A673 (cell line): ENCODE measurements at regions not wholly inside any gene's neighbourhood (a gene's known extent, or its start where the extent isn't known, plus 50 kb on each side); places are given as distances from the start of the nearest gene placed in this dataset.

ENCODE experiments used
- BruUV-seq: library from RNA; stranded (reverse); fragments of 400-500 nt; replicated peaks from 2 replicates; lab custom pipeline; 2021; lab: Mats Ljungman, UMichigan
- CTCF ChIA-PET: fragments of 300-600 bp; sonication (Branson Sonifier 250); formaldehyde crosslinking; loops from one replicate; lab custom pipeline; 2022; ENCODE audit warnings: antibody characterized with exemption; lab: Charles Lee
- POLR2A ChIA-PET: fragments of 300-600 bp; sonication (Branson Sonifier 250); formaldehyde crosslinking; loops from one replicate; lab custom pipeline; 2022; ENCODE audit warnings: antibody characterized with exemption; ENCODE audit not compliant: low non-redundant PET; lab: Charles Lee
- DNase-seq: peaks from one replicate; pipeline ENCODE4 v3.0.0-alpha.2; 2015; ENCODE audit warnings: low spot score
- H3K27ac ChIP-seq: fragments of 200-600 bp; sonication (generic); 2 replicates; pipeline ENCODE4 v1.5.1; 2016; ENCODE audit warnings: mixed run types, low read depth, mild to moderate bottlenecking, mixed read lengths, antibody characterized with exemption, low read length; ENCODE audit not compliant: poor library complexity, severe bottlenecking
- H3K27me3 ChIP-seq: fragments of 200-600 bp; sonication (generic); replicated peaks from 2 replicates; pipeline ENCODE4 v1.6.1; 2017; ENCODE audit warnings: mixed run types, low read depth, mild to moderate bottlenecking, mixed read lengths, antibody characterized with exemption, low read length; ENCODE audit not compliant: insufficient read depth, poor library complexity
- H3K36me3 ChIP-seq: fragments of 200-600 bp; sonication (generic); 2 replicates; pipeline ENCODE4 v1.6.1; 2016; ENCODE audit warnings: mixed run types, mild to moderate bottlenecking, mixed read lengths, antibody characterized with exemption, low read length; ENCODE audit not compliant: insufficient read depth, poor library complexity, severe bottlenecking
- H3K4me1 ChIP-seq: fragments of 200-600 bp; sonication (generic); 2 replicates; pipeline ENCODE4 v1.6.1; 2017; ENCODE audit warnings: mixed run types, mild to moderate bottlenecking, mixed read lengths, antibody characterized with exemption, low read length; ENCODE audit not compliant: insufficient read depth, poor library complexity, severe bottlenecking
- H3K4me3 ChIP-seq: fragments of 200-600 bp; sonication (generic); 2 replicates; pipeline ENCODE4 v1.5.1; 2016; ENCODE audit warnings: low read depth, mixed run types, mild to moderate bottlenecking, mixed read lengths, low read length; ENCODE audit not compliant: poor library complexity, severe bottlenecking
- H3K9me3 ChIP-seq: fragments of 200-600 bp; sonication (generic); 2 replicates; pipeline ENCODE4 v1.6.1; 2016; ENCODE audit warnings: mixed run types, low read depth, mild to moderate bottlenecking, mixed read lengths, antibody characterized with exemption, low read length; ENCODE audit not compliant: poor library complexity, severe bottlenecking
- EZH2 ChIP-seq: fragments of 200-600 bp; sonication (generic); IDR thresholded peaks from 2 replicates; pipeline ENCODE4 v1.6.1; 2017; ENCODE audit warnings: borderline replicate concordance, low read depth, mild to moderate bottlenecking, mixed read lengths, antibody characterized with exemption, low read length; ENCODE audit not compliant: poor library complexity, severe bottlenecking
- intact Hi-C: fragments of 100-400 bp; cut with micrococcal nuclease; formaldehyde crosslinking; loops from one replicate; pipeline ENCODE4 v1.10.0; 2022; ENCODE audit not compliant: unreplicated experiment
- TF ChIP-seq, protein P1 (sequence below): fragments of 300-800, 200-600 bp; sonication (generic); conservative IDR thresholded peaks from 2 replicates; pipeline ENCODE4 v1.5.1; 2017; ENCODE audit warnings: low read depth, mild to moderate bottlenecking, antibody characterized with exemption, low read length, moderate library complexity, mixed read lengths

DNA sequence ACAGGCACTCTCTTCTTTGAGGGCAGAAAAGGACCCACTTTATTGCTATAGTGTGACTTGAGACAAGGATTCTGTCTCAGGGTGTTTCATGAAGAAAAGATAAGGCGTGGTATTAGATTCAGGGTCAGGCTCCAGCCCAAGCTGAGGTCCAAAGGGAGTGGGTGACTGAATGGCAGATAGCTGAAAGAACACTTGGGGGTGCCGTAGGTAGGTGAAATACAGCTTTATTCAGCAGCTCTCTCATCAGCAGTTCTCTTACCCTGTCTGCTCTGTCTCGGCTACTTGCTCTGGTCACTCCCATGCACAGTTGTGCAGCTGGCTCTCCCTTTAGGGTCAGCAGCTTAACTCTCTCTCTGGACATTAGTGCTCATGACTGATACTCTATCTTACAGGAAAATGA, 379.9 kb downstream of the LPIN1 start:
- Histone ChIP-seq H3K36me3 (no peaks in the 10 kb centered on the region), H3K4me3 (no peak overlapping the region), H3K27ac (no peak overlapping the region), H3K4me1 (peaks cover 12% of the 10 kb centered on the region), H3K9me3 (no peaks in the 10 kb centered on the region), H3K27me3 (no peaks in the 10 kb centered on the region)
- BruUV-seq, result no TSS peak
- ChIA-PET CTCF (no interaction called here), POLR2A (no interaction called here)
- no peak for TF ChIP-seq EZH2
- TF ChIP-seq, protein P1, sequence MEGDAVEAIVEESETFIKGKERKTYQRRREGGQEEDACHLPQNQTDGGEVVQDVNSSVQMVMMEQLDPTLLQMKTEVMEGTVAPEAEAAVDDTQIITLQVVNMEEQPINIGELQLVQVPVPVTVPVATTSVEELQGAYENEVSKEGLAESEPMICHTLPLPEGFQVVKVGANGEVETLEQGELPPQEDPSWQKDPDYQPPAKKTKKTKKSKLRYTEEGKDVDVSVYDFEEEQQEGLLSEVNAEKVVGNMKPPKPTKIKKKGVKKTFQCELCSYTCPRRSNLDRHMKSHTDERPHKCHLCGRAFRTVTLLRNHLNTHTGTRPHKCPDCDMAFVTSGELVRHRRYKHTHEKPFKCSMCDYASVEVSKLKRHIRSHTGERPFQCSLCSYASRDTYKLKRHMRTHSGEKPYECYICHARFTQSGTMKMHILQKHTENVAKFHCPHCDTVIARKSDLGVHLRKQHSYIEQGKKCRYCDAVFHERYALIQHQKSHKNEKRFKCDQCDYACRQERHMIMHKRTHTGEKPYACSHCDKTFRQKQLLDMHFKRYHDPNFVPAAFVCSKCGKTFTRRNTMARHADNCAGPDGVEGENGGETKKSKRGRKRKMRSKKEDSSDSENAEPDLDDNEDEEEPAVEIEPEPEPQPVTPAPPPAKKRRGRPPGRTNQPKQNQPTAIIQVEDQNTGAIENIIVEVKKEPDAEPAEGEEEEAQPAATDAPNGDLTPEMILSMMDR, result no peak
- intact Hi-C loops, result no loop called here
- no peak for DNase-seq

DNA sequence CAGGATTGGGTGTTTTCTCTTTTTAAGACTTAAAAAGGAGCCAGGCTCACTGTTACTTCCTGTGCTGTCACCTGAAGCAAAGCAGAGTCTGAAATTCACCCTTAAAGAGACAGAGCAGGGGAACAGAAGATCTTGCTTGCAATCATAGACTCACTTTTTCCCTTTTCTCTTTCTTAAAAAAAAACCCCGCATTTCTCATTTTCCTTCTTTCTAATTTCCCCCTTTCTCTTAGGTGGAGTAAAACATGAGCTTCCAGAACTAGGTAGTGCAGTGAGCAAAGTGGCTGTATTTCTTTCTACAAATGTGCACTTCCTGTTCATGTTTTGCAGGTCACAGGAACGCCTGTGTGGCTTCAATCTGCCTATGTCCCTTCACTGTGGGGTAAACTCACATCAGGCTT, 381.2 kb downstream of the LPIN1 start:
- Histone ChIP-seq H3K27ac (no peak overlapping the region), H3K27me3 (no peaks in the 10 kb centered on the region), H3K36me3 (no peaks in the 10 kb centered on the region), H3K9me3 (no peaks in the 10 kb centered on the region), H3K4me3 (no peak overlapping the region), H3K4me1 (peaks cover 12% of the 10 kb centered on the region)
- ChIA-PET POLR2A (no interaction called here), CTCF (no interaction called here)
- BruUV-seq, result no TSS peak
- TF ChIP-seq, protein P1, result no peak
- no peak for TF ChIP-seq EZH2
- no peak for DNase-seq
- intact Hi-C loops, result no loop called here

DNA sequence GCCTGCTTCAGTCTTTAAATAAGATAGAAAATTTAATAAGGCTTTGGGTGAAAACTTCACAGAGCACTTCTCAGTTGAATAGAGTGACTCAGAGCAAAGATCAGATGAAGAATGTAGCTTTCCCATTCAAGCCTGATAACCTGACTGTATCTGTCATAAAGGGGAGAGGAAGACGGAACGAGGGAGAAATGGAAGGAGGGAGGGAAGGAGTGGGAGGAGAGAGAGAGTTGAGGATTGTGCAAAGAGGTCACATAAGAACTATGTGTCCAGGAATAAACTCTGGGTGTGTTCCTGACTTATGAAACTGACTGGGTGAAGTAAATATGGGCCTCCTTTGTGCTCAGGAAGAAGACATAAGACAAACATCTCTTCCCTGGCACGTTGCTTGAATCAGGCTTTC, 385.5 kb downstream of the LPIN1 start:
- no peak for TF ChIP-seq EZH2
- TF ChIP-seq, protein P1, result no peak
- no TSS peak for BruUV-seq
- intact Hi-C loops, result no loop called here
- H3K4me1 ChIP-seq, result peaks cover 6% of the 10 kb centered on the region
- no peaks in the 10 kb centered on the region for H3K36me3 ChIP-seq
- H3K9me3 ChIP-seq, result no peaks in the 10 kb centered on the region
- CTCF ChIA-PET, result no interaction called here
- no peak overlapping the region for H3K27ac ChIP-seq
- POLR2A ChIA-PET, result no interaction called here
- no peak for DNase-seq
- no peak overlapping the region for H3K4me3 ChIP-seq
- no peaks in the 10 kb centered on the region for H3K27me3 ChIP-seq
